Left lung (tissue), 4 donors: ENCODE measurements at regions not wholly inside any gene's neighbourhood (a gene's known extent, or its start where the extent isn't known, plus 50 kb on each side); places are given as distances from the start of the nearest gene placed in this dataset.

ENCODE experiments used
- ATAC-seq: fragments of 200-7000 bp; cut with Tn5 transposase; one replicate; pipeline ENCODE4 v1.9.1; 2020; ENCODE audit warnings: moderate library complexity
- DNase-seq, 4 donors: peaks; one replicate each; pipeline ENCODE4 v3.0.0-alpha.2; 2013 to 2020
- H3K27ac ChIP-seq, 2 donors: fragments of 200-600 bp; sonication (generic) in 1 of 2; one replicate each; pipeline versions ENCODE4 v1.5.0 to v1.8.0; 2020 to 2021
- H3K27me3 ChIP-seq, 2 donors: fragments of 200-600 bp; sonication (generic) in 1 of 2; one replicate each; pipeline versions ENCODE4 v1.5.0 to v1.8.0; 2020 to 2021
- H3K36me3 ChIP-seq, 2 donors: fragments of 200-600 bp; sonication (generic) in 1 of 2; one replicate each; pipeline versions ENCODE4 v1.5.0 to v1.8.0; 2020 to 2021
- H3K4me1 ChIP-seq, 2 donors: fragments of 200-600 bp; one replicate each; pipeline ENCODE4 v1.8.0; 2021
- H3K4me3 ChIP-seq, 2 donors: fragments of 200-600 bp; sonication (generic) in 1 of 2; one replicate each; pipeline versions ENCODE4 v1.5.0 to v1.8.0; 2020 to 2021; ENCODE audit warnings: mild to moderate bottlenecking in 1 of 2
- H3K9me3 ChIP-seq, 2 donors: fragments of 200-600 bp; sonication (generic) in 1 of 2; one replicate each; pipeline versions ENCODE4 v1.5.0 to v1.8.0; 2020 to 2021
- intact Hi-C, 2 donors: fragments of 100-400 bp; cut with DNase I; formaldehyde crosslinking; loops; one replicate each; pipeline versions ENCODE4 v1.11.2 to v1.14.2; 2022
- TF ChIP-seq, protein P1 (sequence below), 2 donors: fragments of 200-600 bp; sonication (generic) in 1 of 2; IDR thresholded peaks; one replicate each; pipeline versions ENCODE4 v1.5.0 to v1.8.0; 2021; ENCODE audit warnings: antibody characterized with exemption in 2 of 2
- donor health status: DM: no; HTN: yes; CAD: no.
- donor health status: DM: no; HTN: no; CAD: no.

DNA sequence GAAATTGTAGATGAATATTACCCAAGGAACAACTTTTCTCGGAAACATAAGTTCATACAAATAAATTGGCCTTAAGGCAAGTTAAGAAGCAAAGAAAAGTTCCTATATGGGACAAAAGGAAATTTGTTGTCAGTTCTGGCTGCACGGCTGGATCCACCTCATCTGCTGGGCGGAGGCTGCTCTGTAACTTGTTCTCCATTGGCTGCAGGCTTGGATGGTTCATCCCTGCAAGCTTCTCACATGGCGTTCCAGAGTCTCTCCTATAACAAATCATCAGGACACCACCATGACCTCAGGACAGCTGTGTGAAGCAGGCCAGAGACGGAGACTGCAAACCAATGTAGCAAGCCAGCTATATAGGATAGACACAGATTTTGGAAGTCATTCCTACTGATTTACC is 81.4 kb upstream of the DAB2 start:
- DNase-seq (peak in 1 of 4 donors; percentile 31), ATAC-seq (no peak)
- TF ChIP-seq, protein P1, sequence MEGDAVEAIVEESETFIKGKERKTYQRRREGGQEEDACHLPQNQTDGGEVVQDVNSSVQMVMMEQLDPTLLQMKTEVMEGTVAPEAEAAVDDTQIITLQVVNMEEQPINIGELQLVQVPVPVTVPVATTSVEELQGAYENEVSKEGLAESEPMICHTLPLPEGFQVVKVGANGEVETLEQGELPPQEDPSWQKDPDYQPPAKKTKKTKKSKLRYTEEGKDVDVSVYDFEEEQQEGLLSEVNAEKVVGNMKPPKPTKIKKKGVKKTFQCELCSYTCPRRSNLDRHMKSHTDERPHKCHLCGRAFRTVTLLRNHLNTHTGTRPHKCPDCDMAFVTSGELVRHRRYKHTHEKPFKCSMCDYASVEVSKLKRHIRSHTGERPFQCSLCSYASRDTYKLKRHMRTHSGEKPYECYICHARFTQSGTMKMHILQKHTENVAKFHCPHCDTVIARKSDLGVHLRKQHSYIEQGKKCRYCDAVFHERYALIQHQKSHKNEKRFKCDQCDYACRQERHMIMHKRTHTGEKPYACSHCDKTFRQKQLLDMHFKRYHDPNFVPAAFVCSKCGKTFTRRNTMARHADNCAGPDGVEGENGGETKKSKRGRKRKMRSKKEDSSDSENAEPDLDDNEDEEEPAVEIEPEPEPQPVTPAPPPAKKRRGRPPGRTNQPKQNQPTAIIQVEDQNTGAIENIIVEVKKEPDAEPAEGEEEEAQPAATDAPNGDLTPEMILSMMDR (IDR thresholded peaks at IDR 0.05), result no peak
- Histone ChIP-seq H3K9me3 (no peaks in the 10 kb centered on the region), H3K27me3 (no peaks in the 10 kb centered on the region), H3K4me1 (peaks cover 13 to 22% of the 10 kb centered on the region in 2 donors), H3K4me3 (no peak overlapping the region), H3K27ac (no peak overlapping the region), H3K36me3 (no peaks in the 10 kb centered on the region)
- intact Hi-C loops, result loop anchor here in 1 of 2 donors (10.0 kb wide), 1 partner anchor 81 kb away; the partner anchor contains the start of gene DAB2

GRCh38 chr5:39505791-39506190 is 81.0 kb upstream of the DAB2 start:
- intact Hi-C loops, result loop anchor here in 1 of 2 donors (10.0 kb wide), 1 partner anchor 81 kb away; the partner anchor contains the start of gene DAB2
- ATAC-seq, result no peak
- Histone ChIP-seq H3K4me1 (peaks cover 13 to 22% of the 10 kb centered on the region in 2 donors), H3K27me3 (no peaks in the 10 kb centered on the region), H3K36me3 (no peaks in the 10 kb centered on the region), H3K4me3 (no peak overlapping the region), H3K9me3 (no peaks in the 10 kb centered on the region), H3K27ac (no peak overlapping the region)
- DNase-seq, result no peak
- TF ChIP-seq, protein P1 (IDR thresholded peaks at IDR 0.05), result no peak

DNA sequence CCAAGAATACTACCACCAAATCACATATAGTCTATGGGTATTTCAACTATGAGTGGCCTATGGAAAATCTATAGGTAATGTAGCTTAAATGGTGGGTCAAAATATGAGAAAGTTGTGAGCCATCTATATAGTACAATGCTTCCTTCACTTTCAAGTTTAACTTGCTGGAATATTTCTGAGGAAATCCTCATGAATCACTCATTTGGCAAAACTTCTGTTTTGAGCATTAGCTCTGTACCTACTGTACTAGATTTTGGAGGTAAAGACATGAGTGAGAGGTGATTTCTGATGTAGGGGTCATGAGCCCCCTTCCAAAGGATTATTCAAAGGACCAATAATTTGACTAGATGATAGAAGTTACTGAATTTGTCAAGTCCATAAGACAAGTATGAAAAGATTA is 80.6 kb upstream of the DAB2 start:
- ATAC-seq (no peak), DNase-seq (no peak)
- H3K27me3 ChIP-seq, result no peaks in the 10 kb centered on the region
- no peaks in the 10 kb centered on the region for H3K36me3 ChIP-seq
- H3K4me1 ChIP-seq, result peaks cover 13 to 22% of the 10 kb centered on the region in 2 donors
- H3K27ac ChIP-seq, result no peak overlapping the region
- intact Hi-C loops, result loop anchor here in 1 of 2 donors (10.0 kb wide), 1 partner anchor 81 kb away; the partner anchor contains the start of gene DAB2
- TF ChIP-seq, protein P1 (IDR thresholded peaks at IDR 0.05), result no peak
- H3K9me3 ChIP-seq, result no peaks in the 10 kb centered on the region
- no peak overlapping the region for H3K4me3 ChIP-seq

DNA sequence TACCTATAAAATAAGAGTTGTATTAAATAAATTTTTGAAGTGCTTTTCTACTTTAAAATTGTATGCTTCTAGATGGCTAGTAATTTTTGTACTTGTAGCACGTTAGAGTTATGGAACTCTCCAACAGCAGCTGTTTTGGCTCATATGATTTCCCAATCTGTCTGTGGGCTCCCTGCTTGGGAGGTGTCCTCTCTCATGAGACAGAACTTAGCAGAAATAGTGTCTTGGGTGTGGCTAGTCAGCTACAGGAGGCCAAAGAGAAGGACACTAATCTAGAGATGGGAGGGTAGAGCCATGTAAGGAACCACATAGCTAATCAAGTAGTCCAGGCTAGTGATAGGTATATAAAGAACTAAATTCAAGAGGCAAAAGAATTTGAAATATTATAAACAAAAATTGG is 78.4 kb upstream of the DAB2 start:
- H3K27ac ChIP-seq, result peak overlapping the region; percentile 46 to 51
- H3K4me3 ChIP-seq, result no peak overlapping the region
- TF ChIP-seq, protein P1 (IDR thresholded peaks at IDR 0.05), result no peak
- no peaks in the 10 kb centered on the region for H3K36me3 ChIP-seq
- peak in 2 of 4 donors; percentile 46 to 52 for DNase-seq
- intact Hi-C loops, result loop anchor here in 1 of 2 donors (10.0 kb wide), 1 partner anchor 78 kb away; the partner anchor contains the start of gene DAB2
- H3K9me3 ChIP-seq, result no peaks in the 10 kb centered on the region
- H3K27me3 ChIP-seq, result no peaks in the 10 kb centered on the region
- peaks cover 13 to 22% of the 10 kb centered on the region in 2 donors for H3K4me1 ChIP-seq
- peak; percentile 68 for ATAC-seq

DNA sequence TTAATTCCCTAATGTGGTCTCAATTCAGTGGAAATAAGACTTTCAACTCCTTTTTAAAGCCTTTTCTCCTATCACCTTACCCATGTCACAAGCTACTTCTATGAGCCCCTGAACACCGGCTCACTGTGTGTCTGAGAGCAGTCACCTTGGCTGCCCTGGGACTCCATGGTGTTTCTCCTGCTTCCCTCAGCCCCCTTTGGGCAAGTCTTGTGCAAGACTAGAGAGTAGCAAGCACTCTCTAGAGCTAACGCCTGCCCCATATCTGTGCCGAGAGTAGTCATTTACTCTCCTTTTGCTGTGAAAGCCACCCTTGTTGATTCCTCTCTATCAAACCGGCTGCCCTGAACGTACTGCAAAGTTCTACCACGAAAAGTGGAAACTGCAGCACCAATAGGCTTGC is 77.9 kb upstream of the DAB2 start:
- H3K27me3 ChIP-seq, result no peaks in the 10 kb centered on the region
- TF ChIP-seq, protein P1 (IDR thresholded peaks at IDR 0.05), result no peak
- intact Hi-C loops, result loop anchor here in 1 of 2 donors (10.0 kb wide), 1 partner anchor 78 kb away; the partner anchor contains the start of gene DAB2
- DNase-seq (no peak), ATAC-seq (no peak)
- no peaks in the 10 kb centered on the region for H3K9me3 ChIP-seq
- peak overlapping the region; percentile 46 to 51 for H3K27ac ChIP-seq
- H3K4me3 ChIP-seq, result no peak overlapping the region
- no peaks in the 10 kb centered on the region for H3K36me3 ChIP-seq
- peaks cover 13 to 22% of the 10 kb centered on the region in 2 donors for H3K4me1 ChIP-seq
